HEK293 (cell line): ENCODE measurements at regions not wholly inside any gene's neighbourhood (a gene's known extent, or its start where the extent isn't known, plus 50 kb on each side); places are given as distances from the start of the nearest gene placed in this dataset.

Source experiments
- CTCF ChIA-PET: fragments of 350-600 bp; formaldehyde crosslinking; extraction: SDS; loops from one replicate; lab custom pipeline; 2021; ENCODE audit warnings: antibody characterized with exemption; lab: Yijun Ruan, JAX
- POLR2A ChIA-PET: fragments of 300-600 bp; formaldehyde crosslinking; extraction: SDS; loops from one replicate; lab custom pipeline; 2020; ENCODE audit warnings: antibody characterized with exemption, inconsistent platforms; lab: Yijun Ruan, JAX
- H3K27ac ChIP-seq: fragments of 200-500 bp; sonication (Bioruptor generic); 2 replicates; pipeline ENCODE4 v1.5.1; 2014; ENCODE audit warnings: low read depth, low read length, control low read depth, inconsistent platforms; ENCODE audit errors: extremely low read depth
- H3K36me3 ChIP-seq, 2 experiments: fragments of 200-500 bp in 1 of 2; sonication (Bioruptor generic) in 1 of 2; 1 replicate in 1 of 2; 2 replicates in 1 of 2; pipeline ENCODE4 v1.5.1; 2014 to 2017; ENCODE audit warnings: inconsistent platforms in 2 of 2, low read length in 2 of 2; ENCODE audit not compliant: control insufficient read depth in 2 of 2, insufficient read depth in 1 of 2
- H3K4me1 ChIP-seq: fragments of 200-500 bp; sonication (Bioruptor generic); 2 replicates; pipeline ENCODE4 v1.5.1; 2014; ENCODE audit warnings: mild to moderate bottlenecking, low read length, inconsistent platforms; ENCODE audit not compliant: control insufficient read depth, insufficient read depth
- H3K4me3 ChIP-seq: 2 replicates; pipeline ENCODE4 v1.5.1; 2011; ENCODE audit warnings: low read depth, mild to moderate bottlenecking, control low read depth, low read length, moderate library complexity
- H3K9me3 ChIP-seq: fragments of 200-500 bp; sonication (Bioruptor generic); 2 replicates; pipeline ENCODE4 v1.5.1; 2014; ENCODE audit warnings: low read depth, low read length, inconsistent platforms; ENCODE audit not compliant: control insufficient read depth, insufficient read depth
- FEZF1 ChIP-seq: fragments of 450-650 bp; formaldehyde crosslinking; IDR thresholded peaks from 2 replicates; pipeline ENCODE4 v1.5.1; 2016; ENCODE audit warnings: missing biosample characterization, missing genetic modification characterization
- GLIS1 ChIP-seq: fragments of 450-650 bp; formaldehyde crosslinking; IDR thresholded peaks from 2 replicates; pipeline ENCODE4 v1.5.1; 2016; ENCODE audit warnings: missing biosample characterization, missing genetic modification characterization
- HOXA7 ChIP-seq: sonication (generic); formaldehyde crosslinking; IDR thresholded peaks from 2 replicates; pipeline ENCODE4 v1.8.1; 2022; ENCODE audit warnings: missing genetic modification reagents, borderline replicate concordance
- KLF1 ChIP-seq: fragments of 450-650 bp; formaldehyde crosslinking; IDR thresholded peaks from 2 replicates; pipeline ENCODE4 v1.5.1; 2016; ENCODE audit warnings: missing biosample characterization, missing genetic modification characterization
- MEIS1 ChIP-seq: sonication (generic); formaldehyde crosslinking; IDR thresholded peaks from 2 replicates; pipeline ENCODE4 v1.8.1; 2022; ENCODE audit warnings: missing genetic modification reagents, mild to moderate bottlenecking, borderline replicate concordance
- OSR2 ChIP-seq: fragments of 450-650 bp; formaldehyde crosslinking; IDR thresholded peaks from 2 replicates; pipeline ENCODE4 v1.5.1; 2016; ENCODE audit warnings: missing biosample characterization, missing genetic modification characterization
- ZNF10 ChIP-seq: fragments of 450-650 bp; formaldehyde crosslinking; IDR thresholded peaks from 2 replicates; pipeline ENCODE4 v1.5.1; 2017; ENCODE audit warnings: missing biosample characterization, missing genetic modification characterization
- ZNF157 ChIP-seq: fragments of 450-650 bp; formaldehyde crosslinking; IDR thresholded peaks from 2 replicates; pipeline ENCODE4 v1.5.1; 2016; ENCODE audit warnings: missing biosample characterization, missing genetic modification characterization
- ZNF169 ChIP-seq: fragments of 450-650 bp; formaldehyde crosslinking; IDR thresholded peaks from 2 replicates; pipeline ENCODE4 v1.5.1; 2016; ENCODE audit warnings: missing biosample characterization, missing genetic modification characterization
- ZNF239 ChIP-seq: fragments of 450-650 bp; formaldehyde crosslinking; IDR thresholded peaks from 2 replicates; pipeline ENCODE4 v1.5.1; 2016; ENCODE audit warnings: missing biosample characterization, missing genetic modification characterization
- ZNF302 ChIP-seq: fragments of 450-650 bp; formaldehyde crosslinking; IDR thresholded peaks from 2 replicates; pipeline ENCODE4 v1.5.1; 2016; ENCODE audit warnings: missing biosample characterization, missing genetic modification characterization, low read depth
- ZNF354C ChIP-seq: fragments of 450-650 bp; formaldehyde crosslinking; IDR thresholded peaks from 2 replicates; pipeline ENCODE4 v1.5.1; 2016; ENCODE audit warnings: missing biosample characterization, missing genetic modification characterization, low read depth, borderline replicate concordance
- ZNF366 ChIP-seq: fragments of 450-650 bp; formaldehyde crosslinking; conservative IDR thresholded peaks from 2 replicates; pipeline ENCODE4 v1.5.1; 2016; ENCODE audit warnings: missing biosample characterization, missing genetic modification characterization
- ZNF391 ChIP-seq: fragments of 450-650 bp; formaldehyde crosslinking; IDR thresholded peaks from 2 replicates; pipeline ENCODE4 v1.5.1; 2016; ENCODE audit warnings: low read depth, missing biosample characterization, missing genetic modification characterization, borderline replicate concordance
- ZNF394 ChIP-seq: fragments of 450-650 bp; formaldehyde crosslinking; IDR thresholded peaks from 2 replicates; pipeline ENCODE4 v1.5.1; 2016; ENCODE audit warnings: missing biosample characterization, missing genetic modification characterization, mild to moderate bottlenecking, moderate library complexity, borderline replicate concordance
- ZNF416 ChIP-seq: fragments of 450-650 bp; formaldehyde crosslinking; IDR thresholded peaks from 2 replicates; pipeline ENCODE4 v1.5.1; 2016; ENCODE audit warnings: missing biosample characterization, missing genetic modification characterization
- ZNF473 ChIP-seq: fragments of 450-650 bp; formaldehyde crosslinking; IDR thresholded peaks from 2 replicates; pipeline ENCODE4 v1.5.1; 2017; ENCODE audit warnings: missing biosample characterization, missing genetic modification characterization
- ZNF530 ChIP-seq: fragments of 450-650 bp; formaldehyde crosslinking; IDR thresholded peaks from 2 replicates; pipeline ENCODE4 v1.5.1; 2016; ENCODE audit warnings: low read depth, missing biosample characterization, missing genetic modification characterization
- ZNF571 ChIP-seq: fragments of 450-650 bp; formaldehyde crosslinking; IDR thresholded peaks from 2 replicates; pipeline ENCODE4 v1.5.0; 2017; ENCODE audit warnings: missing biosample characterization, missing genetic modification characterization
- ZNF585B ChIP-seq: fragments of 450-650 bp; formaldehyde crosslinking; IDR thresholded peaks from 2 replicates; pipeline ENCODE4 v1.5.1; 2016; ENCODE audit warnings: missing biosample characterization, missing genetic modification characterization
- ZNF596 ChIP-seq: fragments of 450-650 bp; IDR thresholded peaks from 2 replicates; pipeline ENCODE4 v1.5.0; 2018; ENCODE audit warnings: missing biosample characterization, mild to moderate bottlenecking, missing genetic modification characterization, moderate library complexity
- ZNF658 ChIP-seq: fragments of 450-650 bp; formaldehyde crosslinking; IDR thresholded peaks from 2 replicates; pipeline ENCODE4; 2016; ENCODE audit warnings: missing biosample characterization, missing genetic modification characterization
- TF ChIP-seq, protein P1 (sequence below): fragments of 450-650 bp; formaldehyde crosslinking; IDR thresholded peaks from 2 replicates; pipeline ENCODE4 v1.5.1; 2016; ENCODE audit warnings: missing biosample characterization, missing genetic modification characterization
- TF ChIP-seq, protein P2 (sequence below): fragments of 450-650 bp; formaldehyde crosslinking; IDR thresholded peaks from 2 replicates; pipeline ENCODE4 v1.5.1; 2016; ENCODE audit warnings: missing biosample characterization, missing genetic modification characterization
- TF ChIP-seq, protein P3 (sequence below): fragments of 450-650 bp; IDR thresholded peaks from 2 replicates; pipeline ENCODE4 v1.5.1; 2018; ENCODE audit warnings: missing biosample characterization, mild to moderate bottlenecking, missing genetic modification characterization

DNA sequence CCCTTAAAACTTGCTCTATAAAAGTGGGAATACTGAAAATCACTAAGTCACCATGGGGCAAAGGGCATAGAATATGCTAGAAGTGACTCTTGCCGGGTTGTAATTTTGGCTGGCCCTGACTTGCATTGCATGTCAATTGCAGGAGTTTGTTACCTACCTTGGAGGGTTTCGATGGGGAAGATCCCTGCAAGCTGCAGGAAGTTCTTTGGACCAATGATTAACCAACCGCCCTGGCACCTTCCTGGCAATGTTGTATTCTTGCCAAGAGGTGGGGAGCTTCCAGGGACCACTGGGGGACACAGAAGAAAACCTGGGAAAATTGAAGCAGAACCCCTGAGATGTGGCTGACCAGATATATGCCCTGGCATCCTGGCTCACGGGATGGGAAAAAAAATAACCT, 235.8 kb downstream of the B3GLCT start (continued):
- TF ChIP-seq, protein P1, sequence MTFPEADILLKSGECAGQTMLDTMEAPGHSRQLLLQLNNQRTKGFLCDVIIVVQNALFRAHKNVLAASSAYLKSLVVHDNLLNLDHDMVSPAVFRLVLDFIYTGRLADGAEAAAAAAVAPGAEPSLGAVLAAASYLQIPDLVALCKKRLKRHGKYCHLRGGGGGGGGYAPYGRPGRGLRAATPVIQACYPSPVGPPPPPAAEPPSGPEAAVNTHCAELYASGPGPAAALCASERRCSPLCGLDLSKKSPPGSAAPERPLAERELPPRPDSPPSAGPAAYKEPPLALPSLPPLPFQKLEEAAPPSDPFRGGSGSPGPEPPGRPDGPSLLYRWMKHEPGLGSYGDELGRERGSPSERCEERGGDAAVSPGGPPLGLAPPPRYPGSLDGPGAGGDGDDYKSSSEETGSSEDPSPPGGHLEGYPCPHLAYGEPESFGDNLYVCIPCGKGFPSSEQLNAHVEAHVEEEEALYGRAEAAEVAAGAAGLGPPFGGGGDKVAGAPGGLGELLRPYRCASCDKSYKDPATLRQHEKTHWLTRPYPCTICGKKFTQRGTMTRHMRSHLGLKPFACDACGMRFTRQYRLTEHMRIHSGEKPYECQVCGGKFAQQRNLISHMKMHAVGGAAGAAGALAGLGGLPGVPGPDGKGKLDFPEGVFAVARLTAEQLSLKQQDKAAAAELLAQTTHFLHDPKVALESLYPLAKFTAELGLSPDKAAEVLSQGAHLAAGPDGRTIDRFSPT (tag by site-specific recombination) = no peak
- TF ChIP-seq ZNF416 (tag by site-specific recombination) (no peak), ZNF10 (tag by site-specific recombination) (no peak)

DNA sequence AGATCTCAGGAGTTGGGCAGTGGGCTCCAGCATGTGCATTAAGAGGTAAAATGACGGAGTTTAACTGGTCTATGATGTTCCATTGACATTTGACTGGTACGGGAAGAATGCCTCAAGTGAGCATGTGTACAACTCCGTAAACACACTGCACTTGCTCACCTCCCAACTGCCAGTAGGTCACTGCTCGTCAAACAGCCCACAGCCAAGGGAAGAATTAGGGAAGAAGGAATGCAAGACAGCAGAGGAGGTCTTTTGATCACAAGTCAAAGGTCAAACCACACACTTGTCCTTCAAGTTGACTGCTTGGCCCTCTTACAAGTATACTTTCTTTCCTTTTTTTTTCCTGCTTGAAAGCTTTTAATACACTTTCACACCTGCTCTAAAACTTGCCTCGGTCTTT, 236.7 kb downstream of the B3GLCT start:
- Histone ChIP-seq H3K27ac (no peak overlapping the region), H3K9me3 (no peaks in the 10 kb centered on the region), H3K4me3 (no peak overlapping the region), H3K4me1 (no peaks in the 10 kb centered on the region; the same call in 1 of the 2 replicates), H3K36me3 (no peaks in the 10 kb centered on the region)
- ChIA-PET POLR2A (no interaction called here), CTCF (no interaction called here)
- TF ChIP-seq ZNF169 (no peak), ZNF473 (tag by site-specific recombination) (no peak), HOXA7 (CRISPR knock-in tag) (no peak), ZNF157 (tag by site-specific recombination) (no peak), ZNF585B (tag by site-specific recombination) (no peak), GLIS1 (no peak), ZNF302 (tag by site-specific recombination) (no peak), ZNF571 (tag by site-specific recombination) (no peak), ZNF239 (tag by site-specific recombination) (no peak)

DNA sequence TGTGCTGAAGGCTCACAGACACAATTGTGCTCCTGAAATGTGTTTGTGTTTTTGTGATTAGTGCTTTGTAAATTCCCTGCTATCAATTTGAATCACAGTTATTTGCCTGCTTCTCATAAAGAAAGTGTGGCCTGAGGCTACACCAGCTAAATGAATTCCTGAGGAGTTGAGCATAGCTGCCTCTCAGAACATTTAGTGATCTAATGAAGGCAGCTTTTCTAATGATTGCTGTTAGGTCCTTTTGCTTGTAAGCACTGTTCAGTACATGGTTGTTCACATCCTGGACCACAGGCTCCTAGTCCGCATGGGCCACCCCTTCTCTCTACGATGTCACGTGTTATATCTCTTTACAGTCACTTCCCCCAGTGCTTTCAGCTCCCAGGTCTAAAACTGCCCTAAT, 238.2 kb downstream of the B3GLCT start:
- H3K4me3 ChIP-seq = no peak overlapping the region
- no peaks in the 10 kb centered on the region for H3K9me3 ChIP-seq
- ChIA-PET CTCF (interaction anchor here (0.5 to 1.9 kb wide), 4 partner anchors 8 to 56 kb away, joined by 3 to 7 read pairs (median 4); no protein-coding TSS in a partner anchor), POLR2A (no interaction called here)
- no peak overlapping the region for H3K27ac ChIP-seq
- TF ChIP-seq ZNF658 (no peak), ZNF530 (tag by site-specific recombination) (no peak), OSR2 (tag by site-specific recombination) (no peak), FEZF1 (tag by site-specific recombination) (no peak), KLF1 (tag by site-specific recombination) (no peak), ZNF596 (no peak), ZNF366 (tag by site-specific recombination) (no peak), ZNF394 (tag by site-specific recombination) (no peak), MEIS1 (CRISPR knock-in tag) (no peak), ZNF354C (tag by site-specific recombination) (no peak), ZNF391 (tag by site-specific recombination) (no peak)
- TF ChIP-seq, protein P2, sequence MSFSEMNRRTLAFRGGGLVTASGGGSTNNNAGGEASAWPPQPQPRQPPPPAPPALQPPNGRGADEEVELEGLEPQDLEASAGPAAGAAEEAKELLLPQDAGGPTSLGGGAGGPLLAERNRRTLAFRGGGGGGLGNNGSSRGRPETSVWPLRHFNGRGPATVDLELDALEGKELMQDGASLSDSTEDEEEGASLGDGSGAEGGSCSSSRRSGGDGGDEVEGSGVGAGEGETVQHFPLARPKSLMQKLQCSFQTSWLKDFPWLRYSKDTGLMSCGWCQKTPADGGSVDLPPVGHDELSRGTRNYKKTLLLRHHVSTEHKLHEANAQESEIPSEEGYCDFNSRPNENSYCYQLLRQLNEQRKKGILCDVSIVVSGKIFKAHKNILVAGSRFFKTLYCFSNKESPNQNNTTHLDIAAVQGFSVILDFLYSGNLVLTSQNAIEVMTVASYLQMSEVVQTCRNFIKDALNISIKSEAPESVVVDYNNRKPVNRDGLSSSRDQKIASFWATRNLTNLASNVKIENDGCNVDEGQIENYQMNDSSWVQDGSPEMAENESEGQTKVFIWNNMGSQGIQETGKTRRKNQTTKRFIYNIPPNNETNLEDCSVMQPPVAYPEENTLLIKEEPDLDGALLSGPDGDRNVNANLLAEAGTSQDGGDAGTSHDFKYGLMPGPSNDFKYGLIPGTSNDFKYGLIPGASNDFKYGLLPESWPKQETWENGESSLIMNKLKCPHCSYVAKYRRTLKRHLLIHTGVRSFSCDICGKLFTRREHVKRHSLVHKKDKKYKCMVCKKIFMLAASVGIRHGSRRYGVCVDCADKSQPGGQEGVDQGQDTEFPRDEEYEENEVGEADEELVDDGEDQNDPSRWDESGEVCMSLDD (tag by site-specific recombination) = no peak
- TF ChIP-seq, protein P3, sequence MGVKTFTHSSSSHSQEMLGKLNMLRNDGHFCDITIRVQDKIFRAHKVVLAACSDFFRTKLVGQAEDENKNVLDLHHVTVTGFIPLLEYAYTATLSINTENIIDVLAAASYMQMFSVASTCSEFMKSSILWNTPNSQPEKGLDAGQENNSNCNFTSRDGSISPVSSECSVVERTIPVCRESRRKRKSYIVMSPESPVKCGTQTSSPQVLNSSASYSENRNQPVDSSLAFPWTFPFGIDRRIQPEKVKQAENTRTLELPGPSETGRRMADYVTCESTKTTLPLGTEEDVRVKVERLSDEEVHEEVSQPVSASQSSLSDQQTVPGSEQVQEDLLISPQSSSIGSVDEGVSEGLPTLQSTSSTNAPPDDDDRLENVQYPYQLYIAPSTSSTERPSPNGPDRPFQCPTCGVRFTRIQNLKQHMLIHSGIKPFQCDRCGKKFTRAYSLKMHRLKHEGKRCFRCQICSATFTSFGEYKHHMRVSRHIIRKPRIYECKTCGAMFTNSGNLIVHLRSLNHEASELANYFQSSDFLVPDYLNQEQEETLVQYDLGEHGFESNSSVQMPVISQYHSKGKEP (tag by site-specific recombination) = no peak
- no peaks in the 10 kb centered on the region for H3K36me3 ChIP-seq
- H3K4me1 ChIP-seq = no peaks in the 10 kb centered on the region; the same call in 1 of the 2 replicates
